HepG2 (cell line): ENCODE measurements at regions not wholly inside any gene's neighbourhood (a gene's known extent, or its start where the extent isn't known, plus 50 kb on each side); places are given as distances from the start of the nearest gene placed in this dataset.
A peak's percentile ranks its signal among the peaks of the same experiment; 100 is the strongest.

Experiments
- ELF4 ChIP-seq: sonication (generic); formaldehyde crosslinking; IDR thresholded peaks from 2 replicates; pipeline ENCODE4 v1.5.0; 2020; ENCODE audit warnings: missing genetic modification reagents, mild to moderate bottlenecking, moderate library complexity, borderline replicate concordance
- HMGXB3 ChIP-seq: sonication (generic); formaldehyde crosslinking; IDR thresholded peaks from 2 replicates; pipeline ENCODE4 v1.4.0; 2020; ENCODE audit warnings: missing genetic modification reagents, borderline replicate concordance
- NR2F2 ChIP-seq: IDR thresholded peaks from 2 replicates; pipeline ENCODE4 v1.6.1; 2012; ENCODE audit warnings: low read depth, inconsistent platforms, borderline replicate concordance
- PAF1 ChIP-seq: IDR thresholded peaks from 2 replicates; pipeline ENCODE4 v1.6.1; 2016; ENCODE audit warnings: missing genetic modification reagents, missing compliant biosample characterization
- POGZ ChIP-seq: sonication (generic); formaldehyde crosslinking; IDR thresholded peaks from 2 replicates; pipeline ENCODE4 v1.4.0; 2020; ENCODE audit warnings: mild to moderate bottlenecking, missing genetic modification reagents
- PRDM10 ChIP-seq: sonication (generic); formaldehyde crosslinking; IDR thresholded peaks from 2 replicates; pipeline ENCODE4 v1.4.0; 2020; ENCODE audit warnings: low read depth, missing genetic modification reagents
- REL ChIP-seq: sonication (generic); formaldehyde crosslinking; conservative IDR thresholded peaks from 2 replicates; pipeline ENCODE4 v1.8.0; 2022; ENCODE audit warnings: mild to moderate bottlenecking, missing genetic modification reagents, moderate library complexity
- SIN3A ChIP-seq: IDR thresholded peaks from 2 replicates; pipeline ENCODE4 v1.6.1; 2011; ENCODE audit warnings: low read depth, mild to moderate bottlenecking, control low read depth, low read length, borderline replicate concordance
- TBL1XR1 ChIP-seq: fragments of 150-350 bp; IDR thresholded peaks from 2 replicates; pipeline ENCODE4 v1.6.1; 2014; ENCODE audit warnings: borderline replicate concordance, low read length; ENCODE audit not compliant: partially characterized antibody
- ZFP36L2 ChIP-seq: sonication (generic); formaldehyde crosslinking; IDR thresholded peaks from 2 replicates; pipeline ENCODE4 v1.4.0; 2020; ENCODE audit warnings: missing genetic modification reagents
- ZNF276 ChIP-seq: sonication (generic); formaldehyde crosslinking; IDR thresholded peaks from 2 replicates; pipeline ENCODE4 v1.4.0; 2020; ENCODE audit warnings: mild to moderate bottlenecking, low read depth, missing genetic modification reagents
- TF ChIP-seq, protein P1 (sequence below): sonication (generic); formaldehyde crosslinking; IDR thresholded peaks from 2 replicates; pipeline ENCODE4 v1.5.0; 2020; ENCODE audit warnings: missing genetic modification reagents

GRCh38 chr2:43088143-43089073 lies 138.0 kb downstream of the ZFP36L2 start (continued):
- TF ChIP-seq ZNF276 (CRISPR knock-in tag) (no peak), HMGXB3 (no peak), ELF4 (CRISPR knock-in tag) (no peak), SIN3A (no peak), TBL1XR1 (no peak), NR2F2 (no peak; the same call in 1 of the 2 replicates), REL (CRISPR knock-in tag) (no peak), ZFP36L2 (CRISPR knock-in tag) (no peak), PAF1 (CRISPR knock-in tag) (no peak), POGZ (CRISPR knock-in tag) (peak; percentile 10; the same call in 1 of the 2 replicates), PRDM10 (CRISPR knock-in tag) (no peak)
- TF ChIP-seq, protein P1, sequence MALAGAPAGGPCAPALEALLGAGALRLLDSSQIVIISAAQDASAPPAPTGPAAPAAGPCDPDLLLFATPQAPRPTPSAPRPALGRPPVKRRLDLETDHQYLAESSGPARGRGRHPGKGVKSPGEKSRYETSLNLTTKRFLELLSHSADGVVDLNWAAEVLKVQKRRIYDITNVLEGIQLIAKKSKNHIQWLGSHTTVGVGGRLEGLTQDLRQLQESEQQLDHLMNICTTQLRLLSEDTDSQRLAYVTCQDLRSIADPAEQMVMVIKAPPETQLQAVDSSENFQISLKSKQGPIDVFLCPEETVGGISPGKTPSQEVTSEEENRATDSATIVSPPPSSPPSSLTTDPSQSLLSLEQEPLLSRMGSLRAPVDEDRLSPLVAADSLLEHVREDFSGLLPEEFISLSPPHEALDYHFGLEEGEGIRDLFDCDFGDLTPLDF (CRISPR knock-in tag) = no peak
